ENCODE measurements at regions not wholly inside any gene's neighbourhood (a gene's known extent, or its start where the extent isn't known, plus 50 kb on each side); places are given as distances from the start of the nearest gene placed in this dataset.

- Mint-ChIP-seq H3K27me3 (ENCODE audit: low read depth) (no peaks in the 10 kb centered on the region; the same call in 1 of the 2 replicates), H3K9me3 (peaks cover 20% of the 10 kb centered on the region), H3K36me3 (peaks cover 9% of the 10 kb centered on the region), H3K27ac (no peak overlapping the region), H3K4me3 (no peak overlapping the region), H3K4me1 (peaks cover 18% of the 10 kb centered on the region)
- no peak for ATAC-seq
- no peak for TF ChIP-seq ZBTB21 (CRISPR knock-in tag; IDR thresholded peaks at IDR 0.05; ENCODE audit: borderline replicate concordance)
- no peak for TF ChIP-seq TEAD1 (CRISPR knock-in tag; IDR thresholded peaks at IDR 0.05)
- no peak for TF ChIP-seq GRHL2 (CRISPR knock-in tag; IDR thresholded peaks at IDR 0.05; ENCODE audit: insufficient replicate concordance, severe bottlenecking)
- no peak for TF ChIP-seq AFF4 (CRISPR knock-in tag; IDR thresholded peaks at IDR 0.05; ENCODE audit: borderline replicate concordance)
- no peak for TF ChIP-seq ZNF416 (CRISPR knock-in tag; IDR thresholded peaks at IDR 0.05)
- no peak for TF ChIP-seq ATF1 (CRISPR knock-in tag; IDR thresholded peaks at IDR 0.05)
- TF ChIP-seq KAT7 (CRISPR knock-in tag; IDR thresholded peaks at IDR 0.05; ENCODE audit: borderline replicate concordance) = no peak
- no peak for TF ChIP-seq ZNF317 (CRISPR knock-in tag; IDR thresholded peaks at IDR 0.05; ENCODE audit: borderline replicate concordance, low read depth)
- no peak for TF ChIP-seq MAX (CRISPR knock-in tag; IDR thresholded peaks at IDR 0.05)
- TF ChIP-seq FOXK1 (CRISPR knock-in tag; IDR thresholded peaks at IDR 0.05) = no peak
- TF ChIP-seq ZNF512 (CRISPR knock-in tag; IDR thresholded peaks at IDR 0.05; ENCODE audit: borderline replicate concordance) = no peak
- TF ChIP-seq ERG (CRISPR knock-in tag; IDR thresholded peaks at IDR 0.05) = no peak
- TF ChIP-seq NR1H2 (CRISPR knock-in tag; IDR thresholded peaks at IDR 0.05) = no peak
- TF ChIP-seq NR3C1 (CRISPR knock-in tag; conservative IDR thresholded peaks at IDR 0.05; ENCODE audit: low read depth) = no peak
- no peak for TF ChIP-seq AR (CRISPR knock-in tag; IDR thresholded peaks at IDR 0.05)
- no peak for TF ChIP-seq GTF2I (CRISPR knock-in tag; conservative IDR thresholded peaks at IDR 0.05)
- TF ChIP-seq CTCF (IDR thresholded peaks at IDR 0.05) = no peak
- no peak for TF ChIP-seq MYBL2 (CRISPR knock-in tag; IDR thresholded peaks at IDR 0.05)
- ChIA-PET CTCF (no interaction called here), POLR2A (no interaction called here)
- DNase-seq (ENCODE audit: low spot score) = no peak
Measured at GRCh38 chr3:175898194-175898593, 1039.1 kb downstream of the NAALADL2 start.

All from WTC11 (cell line).